ENCODE measurements at regions not wholly inside any gene's neighbourhood (a gene's known extent, or its start where the extent isn't known, plus 50 kb on each side); places are given as distances from the start of the nearest gene placed in this dataset.

GRCh38 chr6:11900662-11901598 lies 111.2 kb upstream of the HIVEP1 start:
- Histone ChIP-seq H3K27ac (ENCODE audit: extremely low read depth, low read depth, low read length) (no peak overlapping the region), H3K4me1 (ENCODE audit: control insufficient read depth, insufficient read depth, low read length) (no peaks in the 10 kb centered on the region), H3K36me3 (ENCODE audit: control insufficient read depth in 2 of 2, insufficient read depth in 1 of 2, low read length in 2 of 2) (no peaks in the 10 kb centered on the region), H3K9me3 (ENCODE audit: control insufficient read depth, insufficient read depth, low read depth, low read length) (no peaks in the 10 kb centered on the region), H3K4me3 (ENCODE audit: low read depth, low read length) (no peak overlapping the region)
- no peak for TF ChIP-seq BCL11B (tag by site-specific recombination; IDR thresholded peaks at IDR 0.05; ENCODE audit: low read depth)
- TF ChIP-seq ZNF23 (tag by site-specific recombination; IDR thresholded peaks at IDR 0.05; ENCODE audit: borderline replicate concordance) = no peak
- no peak for TF ChIP-seq ZNF488 (tag by site-specific recombination; IDR thresholded peaks at IDR 0.05)
- TF ChIP-seq SCRT2 (tag by site-specific recombination; IDR thresholded peaks at IDR 0.05) = no peak
- TF ChIP-seq, protein P1, sequence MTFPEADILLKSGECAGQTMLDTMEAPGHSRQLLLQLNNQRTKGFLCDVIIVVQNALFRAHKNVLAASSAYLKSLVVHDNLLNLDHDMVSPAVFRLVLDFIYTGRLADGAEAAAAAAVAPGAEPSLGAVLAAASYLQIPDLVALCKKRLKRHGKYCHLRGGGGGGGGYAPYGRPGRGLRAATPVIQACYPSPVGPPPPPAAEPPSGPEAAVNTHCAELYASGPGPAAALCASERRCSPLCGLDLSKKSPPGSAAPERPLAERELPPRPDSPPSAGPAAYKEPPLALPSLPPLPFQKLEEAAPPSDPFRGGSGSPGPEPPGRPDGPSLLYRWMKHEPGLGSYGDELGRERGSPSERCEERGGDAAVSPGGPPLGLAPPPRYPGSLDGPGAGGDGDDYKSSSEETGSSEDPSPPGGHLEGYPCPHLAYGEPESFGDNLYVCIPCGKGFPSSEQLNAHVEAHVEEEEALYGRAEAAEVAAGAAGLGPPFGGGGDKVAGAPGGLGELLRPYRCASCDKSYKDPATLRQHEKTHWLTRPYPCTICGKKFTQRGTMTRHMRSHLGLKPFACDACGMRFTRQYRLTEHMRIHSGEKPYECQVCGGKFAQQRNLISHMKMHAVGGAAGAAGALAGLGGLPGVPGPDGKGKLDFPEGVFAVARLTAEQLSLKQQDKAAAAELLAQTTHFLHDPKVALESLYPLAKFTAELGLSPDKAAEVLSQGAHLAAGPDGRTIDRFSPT (tag by site-specific recombination; IDR thresholded peaks at IDR 0.05) = no peak
- TF ChIP-seq ZNF169 (tag by site-specific recombination; IDR thresholded peaks at IDR 0.05) = no peak
- TF ChIP-seq, protein P2, sequence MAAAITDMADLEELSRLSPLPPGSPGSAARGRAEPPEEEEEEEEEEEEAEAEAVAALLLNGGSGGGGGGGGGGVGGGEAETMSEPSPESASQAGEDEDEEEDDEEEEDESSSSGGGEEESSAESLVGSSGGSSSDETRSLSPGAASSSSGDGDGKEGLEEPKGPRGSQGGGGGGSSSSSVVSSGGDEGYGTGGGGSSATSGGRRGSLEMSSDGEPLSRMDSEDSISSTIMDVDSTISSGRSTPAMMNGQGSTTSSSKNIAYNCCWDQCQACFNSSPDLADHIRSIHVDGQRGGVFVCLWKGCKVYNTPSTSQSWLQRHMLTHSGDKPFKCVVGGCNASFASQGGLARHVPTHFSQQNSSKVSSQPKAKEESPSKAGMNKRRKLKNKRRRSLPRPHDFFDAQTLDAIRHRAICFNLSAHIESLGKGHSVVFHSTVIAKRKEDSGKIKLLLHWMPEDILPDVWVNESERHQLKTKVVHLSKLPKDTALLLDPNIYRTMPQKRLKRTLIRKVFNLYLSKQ (tag by site-specific recombination; IDR thresholded peaks at IDR 0.05; ENCODE audit: borderline replicate concordance) = no peak
- no peak for TF ChIP-seq ZNF473 (tag by site-specific recombination; IDR thresholded peaks at IDR 0.05)
- no peak for TF ChIP-seq ZNF404 (tag by site-specific recombination; IDR thresholded peaks at IDR 0.05)
- TF ChIP-seq ZSCAN30 (tag by site-specific recombination; IDR thresholded peaks at IDR 0.05) = no peak
- no peak for TF ChIP-seq ZNF626 (tag by site-specific recombination; IDR thresholded peaks at IDR 0.05)
- no peak for TF ChIP-seq ZNF654 (tag by site-specific recombination; IDR thresholded peaks at IDR 0.05; ENCODE audit: low read depth)
- no peak for TF ChIP-seq ZBTB11 (tag by site-specific recombination; conservative IDR thresholded peaks at IDR 0.05; ENCODE audit: low read depth)
- no peak for TF ChIP-seq ZFP37 (tag by site-specific recombination; IDR thresholded peaks at IDR 0.05)
- TF ChIP-seq ZNF423 (tag by site-specific recombination; IDR thresholded peaks at IDR 0.05) = no peak
- no peak for TF ChIP-seq OSR2 (tag by site-specific recombination; IDR thresholded peaks at IDR 0.05)
- TF ChIP-seq, protein P3, sequence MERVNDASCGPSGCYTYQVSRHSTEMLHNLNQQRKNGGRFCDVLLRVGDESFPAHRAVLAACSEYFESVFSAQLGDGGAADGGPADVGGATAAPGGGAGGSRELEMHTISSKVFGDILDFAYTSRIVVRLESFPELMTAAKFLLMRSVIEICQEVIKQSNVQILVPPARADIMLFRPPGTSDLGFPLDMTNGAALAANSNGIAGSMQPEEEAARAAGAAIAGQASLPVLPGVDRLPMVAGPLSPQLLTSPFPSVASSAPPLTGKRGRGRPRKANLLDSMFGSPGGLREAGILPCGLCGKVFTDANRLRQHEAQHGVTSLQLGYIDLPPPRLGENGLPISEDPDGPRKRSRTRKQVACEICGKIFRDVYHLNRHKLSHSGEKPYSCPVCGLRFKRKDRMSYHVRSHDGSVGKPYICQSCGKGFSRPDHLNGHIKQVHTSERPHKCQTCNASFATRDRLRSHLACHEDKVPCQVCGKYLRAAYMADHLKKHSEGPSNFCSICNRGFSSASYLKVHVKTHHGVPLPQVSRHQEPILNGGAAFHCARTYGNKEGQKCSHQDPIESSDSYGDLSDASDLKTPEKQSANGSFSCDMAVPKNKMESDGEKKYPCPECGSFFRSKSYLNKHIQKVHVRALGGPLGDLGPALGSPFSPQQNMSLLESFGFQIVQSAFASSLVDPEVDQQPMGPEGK (tag by site-specific recombination; IDR thresholded peaks at IDR 0.05) = no peak
- no peak for TF ChIP-seq ZNF645 (tag by site-specific recombination; IDR thresholded peaks at IDR 0.05)
- TF ChIP-seq, protein P4, sequence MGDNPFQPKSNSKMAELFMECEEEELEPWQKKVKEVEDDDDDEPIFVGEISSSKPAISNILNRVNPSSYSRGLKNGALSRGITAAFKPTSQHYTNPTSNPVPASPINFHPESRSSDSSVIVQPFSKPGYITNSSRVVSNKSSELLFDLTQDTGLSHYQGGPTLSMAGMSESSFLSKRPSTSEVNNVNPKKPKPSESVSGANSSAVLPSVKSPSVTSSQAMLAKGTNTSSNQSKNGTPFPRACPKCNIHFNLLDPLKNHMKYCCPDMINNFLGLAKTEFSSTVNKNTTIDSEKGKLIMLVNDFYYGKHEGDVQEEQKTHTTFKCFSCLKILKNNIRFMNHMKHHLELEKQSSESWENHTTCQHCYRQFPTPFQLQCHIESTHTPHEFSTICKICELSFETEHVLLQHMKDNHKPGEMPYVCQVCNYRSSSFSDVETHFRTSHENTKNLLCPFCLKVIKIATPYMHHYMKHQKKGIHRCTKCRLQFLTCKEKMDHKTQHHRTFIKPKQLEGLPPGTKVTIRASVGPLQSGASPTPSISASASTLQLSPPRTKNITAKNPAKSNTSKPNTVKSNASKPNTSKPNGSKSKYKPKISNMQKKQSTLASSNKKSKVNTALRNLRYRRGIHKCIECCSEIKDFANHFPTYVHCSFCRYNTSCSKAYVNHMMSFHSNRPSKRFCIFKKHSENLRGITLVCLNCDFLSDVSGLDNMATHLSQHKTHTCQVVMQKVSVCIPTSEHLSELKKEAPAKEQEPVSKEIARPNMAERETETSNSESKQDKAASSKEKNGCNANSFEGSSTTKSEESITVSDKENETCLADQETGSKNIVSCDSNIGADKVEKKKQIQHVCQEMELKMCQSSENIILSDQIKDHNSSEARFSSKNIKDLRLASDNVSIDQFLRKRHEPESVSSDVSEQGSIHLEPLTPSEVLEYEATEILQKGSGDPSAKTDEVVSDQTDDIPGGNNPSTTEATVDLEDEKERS (tag by site-specific recombination; IDR thresholded peaks at IDR 0.05) = no peak
- no peak for TF ChIP-seq ZSCAN16 (tag by site-specific recombination; IDR thresholded peaks at IDR 0.05)
- POLR2A ChIA-PET = no interaction called here
- CTCF ChIA-PET = interaction anchor here (1.0 kb wide), 1 partner anchor 9 kb away, joined by 3 read pairs; no protein-coding TSS in a partner anchor
